GM10847 (cell line): ENCODE measurements at regions not wholly inside any gene's neighbourhood (a gene's known extent, or its start where the extent isn't known, plus 50 kb on each side); places are given as distances from the start of the nearest gene placed in this dataset.

Experiments used
- POLR2A ChIP-seq: IDR thresholded peaks from 2 replicates; pipeline ENCODE4 v1.6.1; 2011; ENCODE audit not compliant: insufficient read length; ENCODE audit errors: extremely low read depth

GRCh38 chr20:41905199-41905598 lies 287.0 kb upstream of the CHD6 start:
- no peak for TF ChIP-seq POLR2A

GRCh38 chr20:41903586-41903985 lies 285.4 kb upstream of the CHD6 start:
- no peak for TF ChIP-seq POLR2A

DNA sequence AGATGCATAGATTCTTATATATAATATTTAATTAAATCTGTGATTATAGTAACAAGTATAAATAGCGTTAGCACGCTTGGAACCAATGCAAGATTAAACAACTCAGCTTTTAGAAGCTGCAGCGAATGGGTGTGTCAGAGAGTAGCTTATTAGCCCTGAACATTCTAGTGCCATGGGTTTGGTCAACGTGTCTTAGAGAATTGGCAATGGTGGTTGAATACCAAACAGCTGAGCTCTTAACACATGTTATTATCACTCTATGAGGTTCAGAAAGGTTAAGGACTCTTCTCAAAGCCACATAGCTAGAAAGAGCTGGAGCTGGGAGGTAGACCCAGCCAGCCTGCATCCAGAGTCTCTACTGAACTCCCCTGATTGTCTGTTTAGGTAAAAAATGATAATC lies 284.2 kb upstream of the CHD6 start:
- TF ChIP-seq POLR2A: no peak

- no peak for TF ChIP-seq POLR2A
These were observed 282.1 kb upstream of the CHD6 start for GRCh38 chr20:41900201-41900691.

DNA sequence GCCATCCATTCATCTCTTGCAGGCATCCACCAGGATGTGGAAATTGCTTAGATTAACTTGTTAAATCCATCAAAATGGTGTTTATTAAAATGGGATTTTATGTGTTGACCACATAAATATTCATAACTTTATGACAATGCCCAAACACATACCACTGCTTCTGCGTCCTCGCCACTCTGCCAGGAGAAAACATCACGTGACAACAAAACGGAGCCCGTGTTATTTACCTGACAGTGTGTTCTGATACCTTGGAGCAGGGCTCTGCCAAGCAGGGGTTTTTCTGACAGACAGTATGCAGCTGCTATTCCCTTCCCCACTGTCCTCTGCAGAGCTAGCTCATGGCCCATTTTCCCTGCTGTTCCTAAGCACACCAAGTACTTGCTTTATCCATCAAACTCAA lies 279.5 kb upstream of the CHD6 start:
- no peak for TF ChIP-seq POLR2A

GRCh38 chr20:41895241-41896032 lies 277.3 kb upstream of the CHD6 start:
- no peak for TF ChIP-seq POLR2A

DNA sequence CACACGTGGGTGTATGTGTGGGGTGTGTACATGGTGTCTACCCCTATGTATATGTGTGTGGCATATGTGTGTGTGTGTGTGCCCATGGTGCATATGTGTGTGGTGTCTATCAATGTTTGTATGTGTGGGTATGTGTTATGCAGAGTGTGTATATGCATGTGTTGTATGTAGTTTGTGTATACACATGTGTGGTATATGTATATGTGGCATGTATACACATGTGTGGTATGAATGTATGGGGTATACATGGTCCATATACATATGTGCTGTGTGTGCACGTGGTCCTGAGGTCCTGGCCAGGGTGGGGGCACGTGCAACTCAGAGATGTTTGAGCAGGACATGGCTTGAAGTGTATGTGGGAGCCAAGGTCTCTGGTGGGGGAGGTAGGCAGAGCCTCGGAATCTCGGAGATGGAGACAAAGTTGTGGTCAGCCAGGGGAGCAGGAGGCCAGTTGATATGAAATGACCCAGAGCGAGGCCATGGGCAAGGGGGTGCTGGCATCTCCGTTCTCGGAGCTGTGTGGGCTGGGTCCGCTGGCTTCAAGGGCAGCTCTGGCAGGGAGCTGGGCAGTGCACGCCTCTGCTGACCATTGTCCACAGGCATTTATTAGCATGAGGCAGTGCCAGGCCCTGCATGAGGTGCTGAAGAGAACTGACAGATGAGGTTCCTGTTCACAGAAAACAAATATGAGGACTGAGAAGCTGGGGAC lies 276.2 kb upstream of the CHD6 start:
- TF ChIP-seq POLR2A: no peak

GRCh38 chr20:41892031-41892430 lies 273.9 kb upstream of the CHD6 start:
- no peak for TF ChIP-seq POLR2A

DNA sequence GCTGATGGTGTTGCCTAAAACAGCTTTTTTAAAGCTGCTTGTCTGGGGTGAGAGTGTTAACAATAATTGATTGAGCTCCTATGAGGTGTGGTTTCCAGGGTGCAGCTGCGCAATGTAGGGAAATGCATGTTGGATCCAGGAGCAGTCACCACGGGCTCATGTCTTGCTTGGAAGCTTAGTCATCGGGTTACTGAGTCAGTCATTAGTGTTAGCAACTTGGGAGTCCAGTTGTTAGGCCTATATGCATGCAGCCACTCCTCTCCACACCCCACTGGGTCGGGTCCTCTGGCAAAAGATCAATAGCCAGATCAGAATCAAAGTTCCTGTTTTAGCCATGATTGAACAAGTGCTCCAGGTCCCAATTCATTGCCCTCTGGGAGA lies 271.7 kb upstream of the CHD6 start:
- no peak for TF ChIP-seq POLR2A

DNA sequence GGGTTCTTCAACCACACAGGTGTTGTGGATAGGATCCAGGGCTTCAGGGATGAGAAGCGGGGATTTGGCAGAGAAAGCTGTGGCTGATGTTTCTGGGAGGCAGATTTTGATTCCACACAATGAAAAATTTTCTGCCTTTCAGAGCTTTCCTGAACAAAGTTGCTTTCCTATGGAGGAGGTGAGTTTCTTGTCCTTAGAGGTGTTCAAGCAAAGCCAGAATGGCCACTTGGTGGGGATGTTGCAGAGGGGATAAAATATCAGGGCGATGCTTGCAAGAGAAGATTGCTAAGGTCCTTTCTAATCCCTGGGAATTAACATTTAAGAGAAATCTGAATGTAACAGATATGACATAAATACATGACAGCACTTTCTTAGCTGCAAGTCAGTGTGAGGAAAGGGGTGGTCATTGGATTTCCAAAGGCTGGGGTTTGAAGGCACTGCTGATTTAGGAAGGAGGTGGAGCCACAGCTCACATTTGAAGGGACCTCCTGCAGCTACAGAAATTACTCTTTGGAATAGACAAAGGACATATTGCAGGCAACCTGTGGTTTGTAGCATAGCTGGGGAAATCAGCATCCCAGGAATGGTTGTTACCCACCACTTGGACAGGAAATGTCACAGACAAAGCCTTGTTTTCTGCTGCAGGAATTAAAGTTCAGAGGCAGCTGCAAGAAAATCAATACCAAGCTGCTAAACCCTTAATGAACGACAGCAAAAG lies 271.1 kb upstream of the CHD6 start:
- TF ChIP-seq POLR2A: no peak

DNA sequence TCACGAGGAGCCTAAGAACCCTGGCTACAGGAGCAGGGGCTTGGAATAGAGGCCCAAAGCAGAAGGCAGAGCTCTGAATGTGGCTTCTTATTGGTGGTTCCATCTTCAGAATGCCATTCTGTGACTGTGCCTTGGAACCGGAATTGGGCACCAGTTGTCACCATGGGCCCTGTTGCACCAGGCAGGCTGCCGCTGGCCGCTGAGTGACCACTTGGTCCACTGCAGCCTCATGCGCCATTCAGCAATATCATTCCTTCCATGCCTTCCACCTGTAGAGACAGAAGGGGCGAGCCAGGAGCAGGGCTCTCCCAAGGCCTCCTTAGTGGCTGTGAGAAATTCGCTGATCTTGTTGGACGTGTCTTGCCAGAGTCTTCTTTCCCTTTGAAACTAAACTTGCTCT lies 270.3 kb upstream of the CHD6 start:
- TF ChIP-seq POLR2A: no peak

DNA sequence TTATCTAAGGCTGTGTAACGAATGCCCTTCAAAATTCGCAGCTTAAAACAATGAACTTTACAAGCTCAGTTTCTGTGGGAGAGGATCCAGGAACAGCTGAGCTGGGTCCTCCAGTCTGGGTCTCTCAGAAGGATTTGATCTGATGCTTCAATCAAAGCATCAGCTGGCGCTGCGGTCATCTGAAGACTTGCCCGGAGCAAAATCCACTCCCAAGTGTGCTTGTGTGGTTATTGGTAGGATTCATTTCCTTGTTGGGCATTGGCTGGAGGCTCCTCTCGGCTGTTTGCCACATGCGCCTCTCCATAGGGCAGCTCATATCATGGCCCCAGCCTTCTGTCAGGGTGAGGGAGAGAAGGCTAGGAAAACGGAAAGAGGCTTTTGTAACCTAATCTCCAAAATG lies 269.3 kb upstream of the CHD6 start:
- no peak for TF ChIP-seq POLR2A

DNA sequence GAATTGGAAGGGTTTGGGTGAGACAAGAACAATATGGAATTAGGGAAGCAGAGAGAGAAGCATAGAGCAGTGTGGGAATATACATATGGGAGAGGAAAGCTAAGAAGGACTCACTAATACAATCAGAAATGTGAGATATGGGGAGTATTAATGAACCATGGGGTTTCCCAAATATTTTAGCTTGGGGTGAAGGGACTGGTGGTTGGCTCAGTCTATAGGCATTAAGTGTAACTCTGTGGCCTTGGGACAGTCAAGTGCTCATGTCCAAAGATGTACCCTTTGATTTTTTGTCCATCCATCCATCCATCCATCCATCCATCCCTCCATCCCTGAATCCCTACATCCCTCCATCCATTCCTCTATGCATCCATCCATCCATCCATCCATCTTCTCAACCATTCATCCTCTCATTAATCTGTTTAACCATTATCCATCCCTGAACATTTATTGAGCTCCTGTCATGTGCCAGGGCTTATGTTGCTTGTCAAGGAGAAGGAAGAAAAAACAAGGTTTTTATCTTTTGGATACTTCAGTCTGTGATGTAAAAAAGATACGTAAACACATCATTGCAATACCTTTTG lies 263.4 kb upstream of the CHD6 start:
- TF ChIP-seq POLR2A: no peak

DNA sequence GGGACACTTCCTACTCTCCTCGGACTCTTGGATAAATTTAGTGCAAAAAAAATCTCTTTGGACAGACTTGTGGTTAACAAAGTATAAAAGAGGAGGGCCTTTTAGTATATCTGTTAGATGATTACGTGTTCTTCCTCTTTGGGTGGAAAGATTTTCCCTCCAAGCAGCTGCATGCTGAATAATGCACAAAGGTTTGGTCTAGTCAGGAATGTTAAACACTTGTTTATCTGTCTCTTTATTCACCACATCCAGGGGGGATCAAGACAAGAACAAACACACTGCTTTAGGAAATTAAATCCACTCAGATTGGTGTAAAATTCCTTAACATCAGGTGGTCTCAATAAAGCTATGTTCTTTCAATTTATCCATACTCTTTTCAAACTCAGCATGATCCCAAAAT lies 260.9 kb upstream of the CHD6 start:
- no peak for TF ChIP-seq POLR2A

DNA sequence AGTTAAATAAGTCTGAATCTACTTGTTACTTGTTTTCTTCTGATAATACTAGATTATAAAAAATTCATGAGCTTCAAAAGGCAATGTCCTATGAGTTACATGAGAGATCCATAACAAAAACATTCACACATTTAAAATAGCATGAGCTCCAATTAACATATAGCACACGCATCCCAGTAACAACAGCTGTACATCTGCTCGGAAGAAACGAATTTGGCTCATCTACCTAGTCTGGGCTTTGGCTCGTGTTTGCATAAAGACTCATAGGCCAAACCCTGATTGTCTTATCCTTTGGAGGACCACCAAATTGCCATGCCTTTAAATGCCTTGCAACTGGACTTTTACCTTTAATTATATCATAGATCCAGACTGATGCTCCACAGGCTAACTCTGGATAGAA lies 259.7 kb upstream of the CHD6 start:
- no peak for TF ChIP-seq POLR2A

- no peak for TF ChIP-seq POLR2A
These were observed 256.5 kb upstream of the CHD6 start for GRCh38 chr20:41874658-41875057.

DNA sequence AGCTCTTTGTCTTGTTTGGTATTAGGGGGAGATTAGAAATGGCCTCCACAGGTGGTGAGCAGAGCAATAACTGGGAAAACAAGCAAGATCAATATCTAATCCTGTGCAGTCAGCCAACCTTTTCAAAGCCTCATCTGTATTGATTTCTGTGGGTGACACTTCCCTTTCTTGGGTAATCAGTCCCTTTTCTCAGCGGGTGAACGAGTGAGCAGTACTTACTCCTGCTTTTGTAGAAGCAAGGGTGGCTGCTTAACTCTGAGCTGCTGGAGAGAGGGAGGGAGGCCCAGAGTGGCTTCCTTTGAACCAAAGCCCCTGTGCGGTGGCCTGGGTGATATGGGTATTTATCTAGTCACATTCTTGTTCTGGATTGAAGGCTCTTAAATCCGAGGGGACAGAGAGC lies 254.8 kb upstream of the CHD6 start:
- TF ChIP-seq POLR2A: no peak
